SK-N-SH (cell line): ENCODE measurements at regions not wholly inside any gene's neighbourhood (a gene's known extent, or its start where the extent isn't known, plus 50 kb on each side); places are given as distances from the start of the nearest gene placed in this dataset.

Experiments
- CTCF ChIA-PET: fragments of 300-600, 350-600 bp; formaldehyde crosslinking; extraction: SDS; loops from one replicate; lab custom pipeline; 2021; lab: Yijun Ruan, JAX
- POLR2A ChIA-PET: fragments of 350-600 bp; sonication (Branson Sonifier 250); formaldehyde crosslinking; extraction: SDS; loops from one replicate; lab custom pipeline; 2020; ENCODE audit warnings: antibody characterized with exemption, inconsistent platforms; lab: Yijun Ruan, JAX
- DNase-seq: peaks from one replicate; pipeline ENCODE4 v3.0.0; 2012
- H2AFZ ChIP-seq: fragments of 200-600 bp; sonication (generic); 2 replicates; pipeline ENCODE4 v1.8.1; 2016; ENCODE audit warnings: antibody characterized with exemption, mild to moderate bottlenecking, low read depth
- H3F3A ChIP-seq: fragments of 200-600 bp; sonication (generic); replicated peaks from 2 replicates; pipeline ENCODE3; 2016; ENCODE audit warnings: antibody characterized with exemption, mild to moderate bottlenecking; ENCODE audit not compliant: insufficient read depth
- H3K27ac ChIP-seq, 2 experiments: fragments of 200-500 bp in 1 of 2; fragments of 200-600 bp in 1 of 2; sonication (Bioruptor generic) in 1 of 2; sonication (generic), shearing (Covaris generic) in 1 of 2; 2 replicates each; pipeline versions ENCODE4 v1.5.1 to v1.6.1; 2014 to 2016; ENCODE audit warnings: low read depth in 2 of 2, inconsistent platforms in 1 of 2, low read length in 1 of 2, mild to moderate bottlenecking in 1 of 2, mixed read lengths in 1 of 2
- H3K27me3 ChIP-seq: fragments of 200-600 bp; sonication (generic), shearing (Covaris generic); 2 replicates; pipeline ENCODE4 v1.6.1; 2016; ENCODE audit warnings: mixed run types; ENCODE audit not compliant: insufficient read depth
- H3K36me3 ChIP-seq, 2 experiments: fragments of 200-500 bp in 1 of 2; fragments of 200-600 bp in 1 of 2; sonication (Bioruptor generic) in 1 of 2; sonication (generic) in 1 of 2; replicated peaks in 1 of 2; 2 replicates each; pipeline versions ENCODE3 to v1.5.1; 2014 to 2016; ENCODE audit warnings: low read length in 1 of 2, mild to moderate bottlenecking in 1 of 2; ENCODE audit not compliant: insufficient read depth in 2 of 2, control insufficient read depth in 1 of 2
- H3K4me1 ChIP-seq, 2 experiments: fragments of 200-500 bp in 1 of 2; fragments of 200-600 bp in 1 of 2; sonication (Bioruptor generic) in 1 of 2; sonication (generic), shearing (Covaris generic) in 1 of 2; 2 replicates each; pipeline versions ENCODE4 v1.5.1 to v1.6.1; 2014 to 2016; ENCODE audit warnings: low read depth in 1 of 2, low read length in 1 of 2, mixed run types in 1 of 2; ENCODE audit not compliant: insufficient read depth in 2 of 2, control insufficient read depth in 1 of 2
- H3K4me2 ChIP-seq: fragments of 200-600 bp; sonication (generic), shearing (Covaris generic); 2 replicates; pipeline ENCODE4 v1.6.1; 2017; ENCODE audit warnings: mixed run types
- H3K4me3 ChIP-seq, 2 experiments: fragments of 200-500 bp in 1 of 2; fragments of 200-600 bp in 1 of 2; sonication (Bioruptor generic) in 1 of 2; sonication (generic), shearing (Covaris generic) in 1 of 2; 2 replicates each; pipeline versions ENCODE4 v1.5.1 to v1.8.1; 2014 to 2016; ENCODE audit warnings: low read depth in 2 of 2, inconsistent platforms in 1 of 2, low read length in 1 of 2, mild to moderate bottlenecking in 1 of 2, mixed read lengths in 1 of 2, moderate library complexity in 1 of 2
- H3K79me2 ChIP-seq: fragments of 200-600 bp; sonication (generic); 2 replicates; pipeline ENCODE4 v1.8.1; 2017; ENCODE audit warnings: mild to moderate bottlenecking; ENCODE audit not compliant: insufficient read depth
- H3K9ac ChIP-seq: fragments of 200-600 bp; sonication (generic); 2 replicates; pipeline ENCODE4 v1.6.1; 2017; ENCODE audit warnings: mixed run types
- H3K9me2 ChIP-seq: fragments of 200-600 bp; sonication (generic); 2 replicates; pipeline ENCODE4 v1.6.1; 2017; ENCODE audit warnings: mixed run types
- H3K9me3 ChIP-seq: fragments of 200-600 bp; sonication (generic); 2 replicates; pipeline ENCODE4 v1.6.1; 2017; ENCODE audit warnings: mixed run types, mild to moderate bottlenecking, moderate library complexity
- H4K20me1 ChIP-seq: fragments of 200-600 bp; sonication (generic); 2 replicates; pipeline ENCODE4 v1.6.1; 2017; ENCODE audit warnings: mild to moderate bottlenecking, mixed run types; ENCODE audit not compliant: insufficient read depth
- CHD2 ChIP-seq: fragments of 150-350 bp; IDR thresholded peaks from 2 replicates; pipeline ENCODE4 v1.6.1; 2018; ENCODE audit warnings: low read length; ENCODE audit not compliant: partially characterized antibody
- EP300 ChIP-seq, 2 experiments: IDR thresholded peaks; 2 replicates each; pipeline versions ENCODE4 v1.4.0 to v1.6.1; 2012; ENCODE audit warnings: borderline replicate concordance in 1 of 2, low read depth in 1 of 2, low read length in 1 of 2
- FOXM1 ChIP-seq: IDR thresholded peaks from 2 replicates; pipeline ENCODE4 v1.4.0; 2012; ENCODE audit warnings: low read depth, mild to moderate bottlenecking
- GATA2 ChIP-seq: sonication (generic); formaldehyde crosslinking; IDR thresholded peaks from 2 replicates; pipeline ENCODE4 v1.5.0; 2020; ENCODE audit warnings: mild to moderate bottlenecking, missing genetic modification reagents
- MEF2A ChIP-seq: IDR thresholded peaks from 2 replicates; pipeline ENCODE4 v1.4.0; 2012; ENCODE audit warnings: low read depth, borderline replicate concordance
- NRF1 ChIP-seq: IDR thresholded peaks from 2 replicates; pipeline ENCODE4 v1.6.1; 2012; ENCODE audit warnings: low read depth, mild to moderate bottlenecking, low read length
- RFX5 ChIP-seq: IDR thresholded peaks from 2 replicates; pipeline ENCODE4 v1.6.1; 2012; ENCODE audit warnings: mild to moderate bottlenecking, improper control_type of control experiment, low read length
- SIN3A ChIP-seq: IDR thresholded peaks from 2 replicates; pipeline ENCODE4 v1.6.1; 2012; ENCODE audit warnings: low read depth, mild to moderate bottlenecking, low read length, moderate library complexity, borderline replicate concordance
- TAF1 ChIP-seq: IDR thresholded peaks from 2 replicates; pipeline ENCODE4 v1.6.1; 2012; ENCODE audit warnings: low read depth, mild to moderate bottlenecking, low read length, moderate library complexity, borderline replicate concordance
- TEAD4 ChIP-seq: IDR thresholded peaks from 2 replicates; pipeline ENCODE4 v1.4.0; 2012; ENCODE audit warnings: mild to moderate bottlenecking, borderline replicate concordance; ENCODE audit not compliant: insufficient read depth
- YY1 ChIP-seq: IDR thresholded peaks from 2 replicates; pipeline ENCODE4 v1.4.0; 2012; ENCODE audit warnings: low read depth, mild to moderate bottlenecking
- WGBS: methylation state at CpG from one replicate; pipeline ENCODE4 v1.1.6; 2017; ENCODE audit warnings: low lambda C conversion rate; 5-methylcytosine and 5-hydroxymethylcytosine counted together
- TF ChIP-seq, protein P1 (sequence below): IDR thresholded peaks from 2 replicates; pipeline ENCODE4 v1.4.0; 2012; ENCODE audit warnings: low read depth, borderline replicate concordance
- TF ChIP-seq, protein P2 (sequence below): fragments of 150-350 bp; IDR thresholded peaks from 2 replicates; pipeline ENCODE4 v1.6.1; 2017; ENCODE audit warnings: antibody characterized with exemption, low read length, low read depth, borderline replicate concordance

DNA sequence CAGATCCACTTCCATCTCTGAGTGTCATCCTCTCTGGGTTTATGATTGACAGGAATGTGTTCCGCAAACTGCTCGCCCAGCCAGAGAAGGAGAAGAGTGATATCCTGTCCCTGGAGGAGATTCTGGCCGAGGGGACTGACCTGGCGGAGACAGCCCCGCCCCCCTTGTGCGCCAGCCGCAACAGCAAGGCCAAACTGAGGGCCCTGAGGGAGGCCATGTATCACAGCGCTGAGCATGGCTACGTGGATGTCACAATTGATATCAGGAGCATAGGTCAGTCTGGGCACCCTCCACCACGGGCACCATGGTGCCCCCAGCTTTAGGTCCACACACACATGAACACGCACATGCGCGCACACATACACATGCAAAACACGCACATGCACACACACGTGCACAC, 67.5 kb upstream of the PWP1 start:
- no peaks in the 10 kb centered on the region for H3K9me3 ChIP-seq
- 75% methylated on average over 15 of the region's 15 CpGs for WGBS
- no peaks in the 10 kb centered on the region for H3K27me3 ChIP-seq
- TF ChIP-seq SIN3A (no peak), FOXM1 (no peak), YY1 (no peak), TAF1 (no peak), NRF1 (no peak), TEAD4 (no peak), GATA2 (CRISPR knock-in tag) (no peak), EP300 (IDR thresholded peaks at IDR 0.05; ENCODE audit: borderline replicate concordance in 1 of 2, low read depth in 1 of 2, low read length in 1 of 2) (no peak), CHD2 (no peak)
- TF ChIP-seq, protein P1, sequence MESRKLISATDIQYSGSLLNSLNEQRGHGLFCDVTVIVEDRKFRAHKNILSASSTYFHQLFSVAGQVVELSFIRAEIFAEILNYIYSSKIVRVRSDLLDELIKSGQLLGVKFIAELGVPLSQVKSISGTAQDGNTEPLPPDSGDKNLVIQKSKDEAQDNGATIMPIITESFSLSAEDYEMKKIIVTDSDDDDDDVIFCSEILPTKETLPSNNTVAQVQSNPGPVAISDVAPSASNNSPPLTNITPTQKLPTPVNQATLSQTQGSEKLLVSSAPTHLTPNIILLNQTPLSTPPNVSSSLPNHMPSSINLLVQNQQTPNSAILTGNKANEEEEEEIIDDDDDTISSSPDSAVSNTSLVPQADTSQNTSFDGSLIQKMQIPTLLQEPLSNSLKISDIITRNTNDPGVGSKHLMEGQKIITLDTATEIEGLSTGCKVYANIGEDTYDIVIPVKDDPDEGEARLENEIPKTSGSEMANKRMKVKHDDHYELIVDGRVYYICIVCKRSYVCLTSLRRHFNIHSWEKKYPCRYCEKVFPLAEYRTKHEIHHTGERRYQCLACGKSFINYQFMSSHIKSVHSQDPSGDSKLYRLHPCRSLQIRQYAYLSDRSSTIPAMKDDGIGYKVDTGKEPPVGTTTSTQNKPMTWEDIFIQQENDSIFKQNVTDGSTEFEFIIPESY = no peak
- TF ChIP-seq, protein P2, sequence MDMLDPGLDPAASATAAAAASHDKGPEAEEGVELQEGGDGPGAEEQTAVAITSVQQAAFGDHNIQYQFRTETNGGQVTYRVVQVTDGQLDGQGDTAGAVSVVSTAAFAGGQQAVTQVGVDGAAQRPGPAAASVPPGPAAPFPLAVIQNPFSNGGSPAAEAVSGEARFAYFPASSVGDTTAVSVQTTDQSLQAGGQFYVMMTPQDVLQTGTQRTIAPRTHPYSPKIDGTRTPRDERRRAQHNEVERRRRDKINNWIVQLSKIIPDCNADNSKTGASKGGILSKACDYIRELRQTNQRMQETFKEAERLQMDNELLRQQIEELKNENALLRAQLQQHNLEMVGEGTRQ = no peak
- TF ChIP-seq, all 33 proteins: peak for 0
- no peak overlapping the region for H3K4me3 ChIP-seq
- no peaks in the 10 kb centered on the region for H3K9me2 ChIP-seq
- CTCF ChIA-PET = interaction anchor here (1.6 to 19.3 kb wide), 4 partner anchors 10 to 487 kb away, joined by 6 to 361 read pairs (median 10); no protein-coding TSS in a partner anchor
- no peaks in the 10 kb centered on the region for H3K36me3 ChIP-seq
- DNase-seq = no peak
- no peak overlapping the region for H3K9ac ChIP-seq
- H4K20me1 ChIP-seq = no peaks in the 10 kb centered on the region
- H3K4me1 ChIP-seq = no peaks in the 10 kb centered on the region
- no peak overlapping the region for H3K27ac ChIP-seq
- H2AFZ ChIP-seq = no peak overlapping the region
- POLR2A ChIA-PET = no interaction called here
- H3K79me2 ChIP-seq = no peaks in the 10 kb centered on the region
- H3F3A ChIP-seq = no peaks in the 10 kb centered on the region
- H3K4me2 ChIP-seq = no peak overlapping the region

DNA sequence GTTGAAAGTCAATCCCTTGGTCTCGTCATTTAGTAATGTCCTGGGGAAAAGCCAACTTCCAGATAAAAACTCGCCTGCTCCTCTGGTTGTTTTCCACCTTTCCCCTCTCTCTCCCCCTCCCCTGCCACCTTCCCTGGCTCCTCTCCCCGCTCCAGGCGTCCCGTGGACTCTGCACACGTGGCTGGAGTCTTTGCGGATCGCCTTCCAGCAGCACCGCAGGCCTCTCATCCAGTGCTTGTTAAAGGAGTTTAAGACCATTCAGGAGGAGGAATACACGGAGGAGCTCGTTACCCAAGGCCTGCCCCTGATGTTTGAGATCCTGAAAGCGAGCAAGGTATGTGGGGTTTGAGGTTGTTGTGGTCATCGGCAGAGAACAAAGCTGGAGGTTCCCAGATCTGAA, 65.8 kb upstream of the PWP1 start:
- Histone ChIP-seq H3F3A (no peaks in the 10 kb centered on the region), H3K27me3 (no peaks in the 10 kb centered on the region), H2AFZ (no peak overlapping the region), H3K36me3 (no peaks in the 10 kb centered on the region), H3K4me2 (no peak overlapping the region), H4K20me1 (no peaks in the 10 kb centered on the region), H3K4me3 (no peak overlapping the region), H3K79me2 (no peaks in the 10 kb centered on the region), H3K9me3 (0 out of 2 replicates have a peak, but pooled peaks cover 3% of the 10 kb centered on the region), H3K9me2 (no peaks in the 10 kb centered on the region), H3K9ac (no peak overlapping the region), H3K4me1 (no peaks in the 10 kb centered on the region), H3K27ac (no peak overlapping the region)
- DNase-seq = no peak
- 62% methylated on average over 12 of the region's 13 CpGs for WGBS
- ChIA-PET CTCF (interaction anchor here (0.9 to 19.3 kb wide), 7 partner anchors 9 to 489 kb away, joined by 3 to 361 read pairs (median 10); no protein-coding TSS in a partner anchor), POLR2A (no interaction called here)
- TF ChIP-seq RFX5 (no peak), NRF1 (no peak), MEF2A (no peak)
- TF ChIP-seq, protein P2 = no peak
